ENCODE measurements at regions not wholly inside any gene's neighbourhood (a gene's known extent, or its start where the extent isn't known, plus 50 kb on each side); places are given as distances from the start of the nearest gene placed in this dataset.
"Not testable (repeated sequence)": the region's sequence is repeated elsewhere in the genome, so short reads cannot be mapped to it uniquely, and the experiment has no call there.

- H3K27me3 ChIP-seq (replicated peaks in 1 of 7), result no peaks in the 10 kb centered on the region
- peaks cover 0 to 8% (median 0%) of the 10 kb centered on the region in 8 donors for H3K9me3 ChIP-seq
- TF ChIP-seq CTCF (IDR thresholded peaks at IDR 0.05 in 8 of 11, conservative IDR thresholded peaks at IDR 0.05 in 3 of 11) (no peak), POLR2AphosphoS5 (IDR thresholded peaks at IDR 0.05) (no peak), POLR2A (IDR thresholded peaks at IDR 0.05) (no peak)
- no peak for DNase-seq
- H3K27ac ChIP-seq, result no peak overlapping the region
- no peaks in the 10 kb centered on the region for H3K4me1 ChIP-seq
- H3K36me3 ChIP-seq, result no peaks in the 10 kb centered on the region
- intact Hi-C loops (cut with DNase I; ENCODE audit: low total_unique reads), result no loop called here
- WGBS, 5 donors, result 91 to 97% (median 95%) methylated on average over 3 of the region's 3 CpGs
- H3K4me3 ChIP-seq, result no peak overlapping the region
Measured at GRCh38 chr4:128428397-128428796, 140.8 kb upstream of the PGRMC2 start.

GRCh38 chr4:128427832-128428366 is 140.3 kb upstream of the PGRMC2 start:
- Histone ChIP-seq H3K4me3 (no peak overlapping the region), H3K27ac (no peak overlapping the region)

GRCh38 chr4:128424527-128425497 is 137.2 kb upstream of the PGRMC2 start:
- intact Hi-C loops (cut with DNase I; ENCODE audit: low total_unique reads), result no loop called here
- Histone ChIP-seq H3K4me1 (no peaks in the 10 kb centered on the region), H3K27me3 (replicated peaks in 1 of 7) (no peaks in the 10 kb centered on the region), H3K9me3 (peaks cover 0 to 8% (median 0%) of the 10 kb centered on the region in 8 donors), H3K36me3 (no peaks in the 10 kb centered on the region), H3K4me3 (no peak overlapping the region), H3K27ac (no peak overlapping the region)
- TF ChIP-seq POLR2A (IDR thresholded peaks at IDR 0.05), result no peak
- TF ChIP-seq POLR2AphosphoS5 (IDR thresholded peaks at IDR 0.05), result no peak
- TF ChIP-seq CTCF (IDR thresholded peaks at IDR 0.05 in 8 of 11, conservative IDR thresholded peaks at IDR 0.05 in 3 of 11), result no peak
- 53 to 67% (median 63%) methylated on average over 4 of the region's 4 CpGs for WGBS, 5 donors
- DNase-seq, result no peak

More at GRCh38 chr4:128427832-128428366, 140.3 kb upstream of the PGRMC2 start:
- H3K9me3 ChIP-seq, result peaks cover 0 to 8% (median 0%) of the 10 kb centered on the region in 8 donors
- TF ChIP-seq CTCF (IDR thresholded peaks at IDR 0.05 in 8 of 11, conservative IDR thresholded peaks at IDR 0.05 in 3 of 11) (peak in 2 of 11 experiments; percentile 11 to 18), POLR2AphosphoS5 (IDR thresholded peaks at IDR 0.05) (no peak)
- 65 to 78% (median 71%) methylated on average over 5 of the region's 5 CpGs for WGBS, 5 donors
- H3K27me3 ChIP-seq (replicated peaks in 1 of 7), result no peaks in the 10 kb centered on the region
- intact Hi-C loops (cut with DNase I; ENCODE audit: low total_unique reads), result no loop called here
- H3K36me3 ChIP-seq, result no peaks in the 10 kb centered on the region
- H3K4me1 ChIP-seq, result no peaks in the 10 kb centered on the region
- DNase-seq, result peak; percentile 39

GRCh38 chr4:128422296-128422695 is 134.7 kb upstream of the PGRMC2 start:
- H3K4me3 ChIP-seq; H3K9me3 ChIP-seq; H3K27ac ChIP-seq; intact Hi-C loops (cut with DNase I; ENCODE audit: low total_unique reads); DNase-seq; H3K4me1 ChIP-seq; H3K27me3 ChIP-seq (replicated peaks in 1 of 7); H3K36me3 ChIP-seq: not testable (repeated sequence)
- WGBS, 5 donors, result 82 to 93% (median 92%) methylated on average over 5 of the region's 5 CpGs
